OCI-LY1 (cell line): ENCODE measurements at regions not wholly inside any gene's neighbourhood (a gene's known extent, or its start where the extent isn't known, plus 50 kb on each side); places are given as distances from the start of the nearest gene placed in this dataset.

Experiments
- CTCF ChIP-seq: fragments of 200-600 bp; sonication (generic), shearing (Covaris generic); IDR thresholded peaks from 2 replicates; pipeline ENCODE4 v1.5.1; 2017; ENCODE audit warnings: mild to moderate bottlenecking, antibody characterized with exemption, low read length, moderate library complexity, mixed read lengths
- EZH2 ChIP-seq: fragments of 200-600 bp; sonication (generic), shearing (Covaris generic); IDR thresholded peaks from 2 replicates; pipeline ENCODE4 v1.8.0; 2017; ENCODE audit warnings: borderline replicate concordance, mixed run types, mild to moderate bottlenecking, antibody characterized with exemption, low read length, moderate library complexity, mixed read lengths

GRCh38 chr1:98196012-98196411 lies 275.2 kb upstream of the DPYD start:
- TF ChIP-seq EZH2 (no peak), CTCF (no peak)
